H1 (cell line): ENCODE measurements at regions not wholly inside any gene's neighbourhood (a gene's known extent, or its start where the extent isn't known, plus 50 kb on each side); places are given as distances from the start of the nearest gene placed in this dataset.

ENCODE experiments used
- BACH1 ChIP-seq: IDR thresholded peaks from 2 replicates; pipeline ENCODE4 v1.6.1; 2012; ENCODE audit warnings: low read length, improper control_type of control experiment
- CTCF ChIP-seq, 3 experiments: IDR thresholded peaks; 1 replicate in 2 of 3; 2 replicates in 1 of 3; pipeline versions ENCODE4 v1.5.1 to v1.6.1; 2011; ENCODE audit warnings: low read length in 3 of 3, mild to moderate bottlenecking in 3 of 3, inconsistent platforms in 2 of 3, low read depth in 1 of 3, moderate library complexity in 1 of 3; ENCODE audit not compliant: insufficient read depth in 1 of 3; ENCODE audit errors: control extremely low read depth in 1 of 3
- HDAC2 ChIP-seq, 2 experiments: fragments of 300-600 bp in 1 of 2; sonication (generic) in 1 of 2; IDR thresholded peaks; 2 replicates each; pipeline ENCODE4 v1.6.1; 2011 to 2012; ENCODE audit warnings: low read depth in 2 of 2, low read length in 2 of 2, mild to moderate bottlenecking in 2 of 2, moderate library complexity in 2 of 2, borderline replicate concordance in 1 of 2, inconsistent platforms in 1 of 2
- NRF1 ChIP-seq: IDR thresholded peaks from 2 replicates; pipeline ENCODE4 v1.6.1; 2011; ENCODE audit warnings: mild to moderate bottlenecking, low read depth, low read length, improper control_type of control experiment
- POLR2A ChIP-seq, 2 experiments: IDR thresholded peaks; 1 replicate in 1 of 2; 2 replicates in 1 of 2; pipeline ENCODE4 v1.6.1; 2011; ENCODE audit warnings: low read depth in 2 of 2, low read length in 2 of 2, mild to moderate bottlenecking in 2 of 2; ENCODE audit errors: control extremely low read depth in 1 of 2
- RBBP5 ChIP-seq: IDR thresholded peaks from 2 replicates; pipeline ENCODE4 v1.7.1; 2012; ENCODE audit warnings: low read depth, mild to moderate bottlenecking, inconsistent platforms, low read length, moderate library complexity, borderline replicate concordance
- RXRA ChIP-seq: IDR thresholded peaks from 2 replicates; pipeline ENCODE4 v1.6.1; 2011; ENCODE audit warnings: low read depth, mild to moderate bottlenecking, low read length, moderate library complexity; ENCODE audit not compliant: insufficient read depth
- SP1 ChIP-seq: IDR thresholded peaks from 2 replicates; pipeline ENCODE4 v1.6.1; 2011; ENCODE audit warnings: low read depth, low read length

- no peak for TF ChIP-seq NRF1
- TF ChIP-seq RXRA: no peak
- TF ChIP-seq BACH1: no peak
- no peak for TF ChIP-seq POLR2A (IDR thresholded peaks at IDR 0.05; ENCODE audit: control extremely low read depth in 1 of 2, low read depth in 2 of 2, low read length in 2 of 2)
- no peak for TF ChIP-seq CTCF (IDR thresholded peaks at IDR 0.05; ENCODE audit: control extremely low read depth in 1 of 3, insufficient read depth in 1 of 3, low read depth in 1 of 3, low read length in 3 of 3)
- no peak for TF ChIP-seq RBBP5
- TF ChIP-seq HDAC2 (IDR thresholded peaks at IDR 0.05; ENCODE audit: borderline replicate concordance in 1 of 2, low read depth in 2 of 2, low read length in 2 of 2): no peak
- no peak for TF ChIP-seq SP1
Measured at GRCh38 chr7:130869918-130870317, 135.9 kb upstream of the KLF14 start.
